B cell (primary cell): ENCODE measurements at regions not wholly inside any gene's neighbourhood (a gene's known extent, or its start where the extent isn't known, plus 50 kb on each side); places are given as distances from the start of the nearest gene placed in this dataset.

Experiments
- ATAC-seq: fragments of 200-7000 bp; cut with Tn5 transposase; one replicate; pipeline ENCODE4 v1.10.0; 2021; ENCODE audit warnings: low read depth, mild to moderate bottlenecking, moderate number of reproducible peaks, moderate library complexity
- CTCF ChIA-PET: fragments of 350-600 bp; sonication (Branson Sonifier 250); formaldehyde crosslinking; loops from one replicate; lab custom pipeline; 2021; ENCODE audit warnings: antibody characterized with exemption, inconsistent platforms; lab: Charles Lee
- POLR2A ChIA-PET: fragments of 350-600 bp; sonication (Branson Sonifier 250); formaldehyde crosslinking; loops from one replicate; lab custom pipeline; 2021; ENCODE audit warnings: antibody characterized with exemption; lab: Charles Lee
- DNase-seq: peaks from one replicate; pipeline ENCODE4 v3.0.0; 2013
- H2AFZ ChIP-seq: 2 replicates; pipeline ENCODE4 v1.6.1; 2012; ENCODE audit warnings: mild to moderate bottlenecking, low read depth, low read length; ENCODE audit not compliant: insufficient read depth, poor library complexity, severe bottlenecking
- H3K27ac ChIP-seq, 2 donors: 1 replicate in 1 of 2; 2 replicates in 1 of 2; pipeline ENCODE4 v1.5.1; 2012 to 2013; ENCODE audit warnings: low read length in 2 of 2, mild to moderate bottlenecking in 2 of 2, moderate library complexity in 1 of 2
- H3K27me3 ChIP-seq, 4 experiments: fragments of 200-600 bp in 1 of 4; sonication (generic) in 1 of 4; replicated peaks in 1 of 4; 1 replicate in 2 of 4; 2 replicates in 2 of 4; pipeline versions ENCODE4 v1.6.1 to v1.7.0; 2013 to 2016; ENCODE audit warnings: low read length in 3 of 4, mild to moderate bottlenecking in 2 of 4, mixed read lengths in 1 of 4, moderate library complexity in 1 of 4; ENCODE audit not compliant: insufficient read depth in 4 of 4, control insufficient read depth in 3 of 4; ENCODE audit errors: control extremely low read depth in 1 of 4
- H3K36me3 ChIP-seq, 2 experiments: replicated peaks in 1 of 2; 1 replicate in 1 of 2; 2 replicates in 1 of 2; pipeline versions ENCODE4 v1.6.1 to v1.7.1; 2013; ENCODE audit warnings: low read length in 1 of 2; ENCODE audit not compliant: insufficient read depth in 2 of 2, control insufficient read depth in 1 of 2; ENCODE audit errors: control extremely low read depth in 1 of 2, extremely low read depth in 1 of 2
- H3K4me1 ChIP-seq, 2 donors: fragments of 200-600 bp in 1 of 2; sonication (generic) in 1 of 2; 1 replicate in 1 of 2; 2 replicates in 1 of 2; pipeline versions ENCODE4 v1.5.1 to v1.6.1; 2013 to 2017; ENCODE audit warnings: low read length in 2 of 2; ENCODE audit not compliant: control insufficient read depth in 2 of 2, insufficient read depth in 2 of 2
- H3K4me2 ChIP-seq: replicated peaks from 2 replicates; pipeline ENCODE3; 2012; ENCODE audit warnings: mild to moderate bottlenecking, low read depth, low read length; ENCODE audit not compliant: poor library complexity, severe bottlenecking
- H3K4me3 ChIP-seq, 5 experiments: fragments of 200-600 bp in 1 of 5; sonication (generic) in 1 of 5; 1 replicate in 3 of 5; 2 replicates in 2 of 5; pipeline versions ENCODE4 v1.5.1 to v1.7.0; 2011 to 2016; ENCODE audit warnings: low read length in 4 of 5, mild to moderate bottlenecking in 4 of 5, low read depth in 2 of 5, control low read depth in 1 of 5, moderate library complexity in 1 of 5; ENCODE audit not compliant: insufficient read depth in 1 of 5; ENCODE audit errors: control extremely low read depth in 1 of 5, extremely low read depth in 1 of 5
- H3K79me2 ChIP-seq: fragments of 200-600 bp; sonication (generic); one replicate; pipeline ENCODE4 v1.6.0; 2016; ENCODE audit warnings: low read length; ENCODE audit not compliant: control insufficient read depth, insufficient read depth
- H3K9ac ChIP-seq: fragments of 200-600 bp; sonication (generic); 2 replicates; pipeline ENCODE4 v1.6.1; 2017; ENCODE audit warnings: mild to moderate bottlenecking, low read length, moderate library complexity
- H3K9me3 ChIP-seq, 3 donors: one replicate each; pipeline versions ENCODE4 v1.6.1 to v1.7.1; 2013; ENCODE audit warnings: low read length in 2 of 3; ENCODE audit not compliant: control insufficient read depth in 2 of 3, insufficient read depth in 1 of 3; ENCODE audit errors: control extremely low read depth in 1 of 3
- H4K20me1 ChIP-seq: 2 replicates; pipeline ENCODE4 v1.6.0; 2012; ENCODE audit warnings: mild to moderate bottlenecking, low read length; ENCODE audit not compliant: insufficient read depth, control insufficient read depth, poor library complexity, severe bottlenecking
- H3K27ac Mint-ChIP-seq: one replicate; pipeline ENCODE4 v1.8.0; 2021; ENCODE audit warnings: mixed read lengths
- H3K27me3 Mint-ChIP-seq: one replicate; pipeline ENCODE4 v1.8.0; 2021; ENCODE audit warnings: mixed read lengths
- H3K4me1 Mint-ChIP-seq: one replicate; pipeline ENCODE4 v1.8.0; 2021; ENCODE audit warnings: mixed read lengths
- H3K4me3 Mint-ChIP-seq: one replicate; pipeline ENCODE4 v1.8.0; 2021; ENCODE audit warnings: mixed read lengths
- H3K9me3 Mint-ChIP-seq: one replicate; pipeline ENCODE4 v1.8.0; 2022; ENCODE audit warnings: mixed read lengths; ENCODE audit not compliant: insufficient read depth
- EZH2 ChIP-seq: IDR thresholded peaks from 2 replicates; pipeline ENCODE4 v1.6.1; 2012; ENCODE audit warnings: borderline replicate concordance, low read depth, mild to moderate bottlenecking, moderate library complexity, low read length; ENCODE audit not compliant: insufficient read depth, poor library complexity, severe bottlenecking
- WGBS: methylation state at CpG from one replicate; pipeline ENCODE4 v1.1.5; 2013; ENCODE audit warnings: missing lambda C conversion rate; ENCODE audit not compliant: insufficient coverage; 5-methylcytosine and 5-hydroxymethylcytosine counted together
- intact Hi-C: fragments of 100-400 bp; cut with micrococcal nuclease; formaldehyde crosslinking; loops from one replicate; pipeline ENCODE4 v1.10.0; 2022
- TF ChIP-seq, protein P1 (sequence below): fragments of 200-600 bp; IDR thresholded peaks from one replicate; pipeline ENCODE4 v1.8.0; 2022; ENCODE audit warnings: antibody characterized with exemption, mild to moderate bottlenecking

DNA sequence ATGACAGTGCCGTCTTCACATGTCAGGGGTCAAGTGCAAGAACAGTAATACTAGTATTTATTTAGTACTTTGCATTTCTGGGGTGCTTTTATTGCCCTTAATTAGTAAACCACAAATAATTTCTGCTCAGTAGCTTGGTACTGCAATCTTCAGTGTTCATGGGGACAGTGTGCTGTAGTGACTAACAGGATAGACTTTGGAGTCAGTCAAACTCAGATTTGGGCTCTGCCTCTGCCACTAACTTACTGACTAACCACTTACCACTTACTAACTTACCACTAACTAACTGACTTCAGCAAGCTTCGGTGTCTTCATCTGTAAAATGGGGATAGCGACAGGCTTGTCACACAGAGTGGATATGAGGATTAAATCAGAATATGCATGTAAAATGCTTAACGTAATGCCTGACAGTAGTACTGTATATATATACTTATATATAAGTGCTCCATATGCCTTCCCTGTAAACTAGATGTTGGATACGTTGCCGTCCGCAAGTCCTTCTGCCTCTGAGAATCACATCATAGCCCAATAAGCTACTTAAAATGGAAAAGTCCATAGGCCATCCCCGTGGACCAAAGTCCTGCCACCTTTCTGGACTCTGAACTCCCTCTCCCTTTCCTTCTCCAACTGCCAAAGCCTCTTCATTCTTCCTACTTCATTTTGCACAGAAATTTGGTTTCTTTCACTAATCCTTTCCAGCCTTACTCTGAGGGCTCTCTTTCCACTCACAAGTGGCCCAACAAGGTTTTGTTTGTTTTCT, 158.1 kb downstream of the ZIC5 start:
- H3K4me3 ChIP-seq: no peak overlapping the region
- Mint-ChIP-seq H3K4me3 (no peak overlapping the region), H3K27ac (no peak overlapping the region), H3K4me1 (no peaks in the 10 kb centered on the region), H3K27me3 (no peaks in the 10 kb centered on the region), H3K9me3 (no peaks in the 10 kb centered on the region)
- CTCF ChIA-PET: no interaction called here
- H3K9me3 ChIP-seq: peaks cover 0 to 8% (median 0%) of the 10 kb centered on the region in 3 donors
- DNase-seq (no peak), ATAC-seq (no peak)
- no peaks in the 10 kb centered on the region for H3K4me1 ChIP-seq
- no peaks in the 10 kb centered on the region for H3K79me2 ChIP-seq
- no peak overlapping the region for H3K4me2 ChIP-seq
- no peaks in the 10 kb centered on the region for H3K36me3 ChIP-seq
- H2AFZ ChIP-seq: no peak overlapping the region
- TF ChIP-seq EZH2: no peak
- TF ChIP-seq, protein P1, sequence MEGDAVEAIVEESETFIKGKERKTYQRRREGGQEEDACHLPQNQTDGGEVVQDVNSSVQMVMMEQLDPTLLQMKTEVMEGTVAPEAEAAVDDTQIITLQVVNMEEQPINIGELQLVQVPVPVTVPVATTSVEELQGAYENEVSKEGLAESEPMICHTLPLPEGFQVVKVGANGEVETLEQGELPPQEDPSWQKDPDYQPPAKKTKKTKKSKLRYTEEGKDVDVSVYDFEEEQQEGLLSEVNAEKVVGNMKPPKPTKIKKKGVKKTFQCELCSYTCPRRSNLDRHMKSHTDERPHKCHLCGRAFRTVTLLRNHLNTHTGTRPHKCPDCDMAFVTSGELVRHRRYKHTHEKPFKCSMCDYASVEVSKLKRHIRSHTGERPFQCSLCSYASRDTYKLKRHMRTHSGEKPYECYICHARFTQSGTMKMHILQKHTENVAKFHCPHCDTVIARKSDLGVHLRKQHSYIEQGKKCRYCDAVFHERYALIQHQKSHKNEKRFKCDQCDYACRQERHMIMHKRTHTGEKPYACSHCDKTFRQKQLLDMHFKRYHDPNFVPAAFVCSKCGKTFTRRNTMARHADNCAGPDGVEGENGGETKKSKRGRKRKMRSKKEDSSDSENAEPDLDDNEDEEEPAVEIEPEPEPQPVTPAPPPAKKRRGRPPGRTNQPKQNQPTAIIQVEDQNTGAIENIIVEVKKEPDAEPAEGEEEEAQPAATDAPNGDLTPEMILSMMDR: no peak
- no peak overlapping the region for H3K9ac ChIP-seq
- no peaks in the 10 kb centered on the region for H4K20me1 ChIP-seq
- H3K27ac ChIP-seq: no peak overlapping the region
- H3K27me3 ChIP-seq: no peaks in the 10 kb centered on the region
- POLR2A ChIA-PET: no interaction called here
- 92% methylated on average over 4 of the region's 8 CpGs for WGBS
- intact Hi-C loops: no loop called here

DNA sequence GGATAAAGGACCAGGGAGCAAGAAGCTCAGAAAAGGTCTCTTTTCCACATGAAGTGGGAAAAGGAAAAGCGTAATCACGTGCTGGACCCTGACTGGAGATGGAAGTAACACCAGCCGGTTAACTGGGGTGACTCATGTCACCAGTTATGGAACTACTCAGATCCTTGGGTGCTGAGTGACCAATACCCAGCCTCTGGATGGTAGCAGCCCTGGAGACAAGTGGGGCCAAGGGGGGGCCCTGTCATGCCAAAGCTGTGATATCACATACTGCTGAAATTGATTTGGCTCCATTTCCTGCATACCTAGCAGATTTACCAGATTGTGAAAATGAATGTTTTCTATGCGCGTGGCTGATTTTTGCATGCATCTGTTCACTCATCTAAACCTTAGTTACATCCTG, 158.9 kb downstream of the ZIC5 start:
- no peak for TF ChIP-seq EZH2
- TF ChIP-seq, protein P1: no peak
- no peaks in the 10 kb centered on the region for H3K4me1 Mint-ChIP-seq
- H3K4me3 Mint-ChIP-seq: no peak overlapping the region
- H3K9me3 Mint-ChIP-seq: no peaks in the 10 kb centered on the region
- no peaks in the 10 kb centered on the region for H4K20me1 ChIP-seq
- H3K27ac ChIP-seq: no peak overlapping the region
- no peaks in the 10 kb centered on the region for H3K27me3 ChIP-seq
- CTCF ChIA-PET: no interaction called here
- 91% methylated on average over 3 of the region's 5 CpGs for WGBS
- H3K4me3 ChIP-seq: no peak overlapping the region
- POLR2A ChIA-PET: no interaction called here
- no peak for ATAC-seq
- intact Hi-C loops: no loop called here
- H3K27me3 Mint-ChIP-seq: no peaks in the 10 kb centered on the region
- no peaks in the 10 kb centered on the region for H3K79me2 ChIP-seq
- H3K4me1 ChIP-seq: no peaks in the 10 kb centered on the region
- H3K9me3 ChIP-seq: peaks cover 0 to 8% (median 0%) of the 10 kb centered on the region in 3 donors
- no peak overlapping the region for H3K9ac ChIP-seq
- DNase-seq: no peak
- no peak overlapping the region for H3K4me2 ChIP-seq
- no peak overlapping the region for H3K27ac Mint-ChIP-seq
- no peaks in the 10 kb centered on the region for H3K36me3 ChIP-seq
- no peak overlapping the region for H2AFZ ChIP-seq
